AG04449 (cell line): ENCODE measurements at regions not wholly inside any gene's neighbourhood (a gene's known extent, or its start where the extent isn't known, plus 50 kb on each side); places are given as distances from the start of the nearest gene placed in this dataset.

Source experiments
- CTCF ChIA-PET: fragments of 350-600 bp; formaldehyde crosslinking; extraction: SDS; loops from one replicate; lab custom pipeline; 2021; ENCODE audit warnings: antibody characterized with exemption; lab: Yijun Ruan, JAX
- POLR2A ChIA-PET: fragments of 400-600, 350-600 bp; formaldehyde crosslinking; extraction: SDS; loops from one replicate; lab custom pipeline; 2020; ENCODE audit warnings: antibody characterized with exemption, inconsistent platforms; lab: Yijun Ruan, JAX
- DNase-seq: peaks from one replicate; pipeline ENCODE4 v3.0.0-alpha.2; 2010; ENCODE audit warnings: low read depth, low spot score
- H3K4me3 ChIP-seq: 2 replicates; pipeline ENCODE4 v1.5.1; 2011; ENCODE audit warnings: low read depth, mild to moderate bottlenecking, control low read depth, low read length
- CTCF ChIP-seq: IDR thresholded peaks from one replicate; pipeline ENCODE4 v1.5.1; 2011; ENCODE audit warnings: mild to moderate bottlenecking, moderate library complexity, low read length, control low read depth, inconsistent platforms; ENCODE audit not compliant: insufficient read depth; ENCODE audit errors: missing control alignments

- CTCF ChIA-PET = interaction anchor here (0.7 to 1.2 kb wide), 2 partner anchors 10 to 172 kb away, joined by 3 read pairs; no protein-coding TSS in a partner anchor
- no peak for TF ChIP-seq CTCF
- H3K4me3 ChIP-seq = no peak overlapping the region
- DNase-seq = no peak
- POLR2A ChIA-PET = no interaction called here
These were observed 238.3 kb upstream of the EDIL3 start for GRCh38 chr5:84623019-84623418.

- CTCF ChIA-PET = interaction anchor here (0.7 to 1.2 kb wide), 2 partner anchors 10 to 172 kb away, joined by 3 read pairs; no protein-coding TSS in a partner anchor
- POLR2A ChIA-PET = no interaction called here
- DNase-seq = no peak
- no peak for TF ChIP-seq CTCF
- H3K4me3 ChIP-seq = no peak overlapping the region
These were observed 237.8 kb upstream of the EDIL3 start for GRCh38 chr5:84622461-84622860.

- no peak for TF ChIP-seq CTCF
- DNase-seq = no peak
- POLR2A ChIA-PET = no interaction called here
- CTCF ChIA-PET = no interaction called here
- no peak overlapping the region for H3K4me3 ChIP-seq
These were observed 233.6 kb upstream of the EDIL3 start for GRCh38 chr5:84618262-84618661.

GRCh38 chr5:84614906-84615305 is 230.2 kb upstream of the EDIL3 start:
- ChIA-PET POLR2A (no interaction called here), CTCF (no interaction called here)
- TF ChIP-seq CTCF = no peak
- H3K4me3 ChIP-seq = no peak overlapping the region
- DNase-seq = no peak

GRCh38 chr5:84606784-84607183 is 222.1 kb upstream of the EDIL3 start:
- POLR2A ChIA-PET = no interaction called here
- H3K4me3 ChIP-seq = no peak overlapping the region
- TF ChIP-seq CTCF = no peak
- DNase-seq = no peak
- CTCF ChIA-PET = no interaction called here

- no peak overlapping the region for H3K4me3 ChIP-seq
- no peak for DNase-seq
- ChIA-PET POLR2A (no interaction called here), CTCF (no interaction called here)
- TF ChIP-seq CTCF = no peak
These were observed 220.6 kb upstream of the EDIL3 start for GRCh38 chr5:84605241-84605640.
